GM19043 (cell line): ENCODE measurements at regions not wholly inside any gene's neighbourhood (a gene's known extent, or its start where the extent isn't known, plus 50 kb on each side); places are given as distances from the start of the nearest gene placed in this dataset.
"Not testable (repeated sequence)": the region's sequence is repeated elsewhere in the genome, so short reads cannot be mapped to it uniquely, and the experiment has no call there.

Experiments used
- ATAC-seq: cut with Tn5 transposase; IDR thresholded peaks from one replicate; pipeline ENCODE4 v1.9.1; 2021; ENCODE audit warnings: low read depth; ENCODE audit not compliant: unreplicated experiment

- ATAC-seq = no peak
Observed at GRCh38 chrX:39418731-39419638, 617.7 kb downstream of the MID1IP1 start.

GRCh38 chrX:39421006-39421405 lies 619.7 kb downstream of the MID1IP1 start:
- ATAC-seq = no peak

- ATAC-seq = no peak
Observed at GRCh38 chrX:39425124-39425806, 624.0 kb downstream of the MID1IP1 start.

GRCh38 chrX:39426101-39426500 lies 624.8 kb downstream of the MID1IP1 start:
- ATAC-seq = no peak

- no peak for ATAC-seq
Observed at GRCh38 chrX:39427492-39427891, 626.2 kb downstream of the MID1IP1 start.

- ATAC-seq = no peak
Observed at GRCh38 chrX:39427906-39428305, 626.6 kb downstream of the MID1IP1 start.

GRCh38 chrX:39430551-39430950 lies 629.3 kb downstream of the MID1IP1 start:
- ATAC-seq = no peak

GRCh38 chrX:39431893-39432292 lies 630.6 kb downstream of the MID1IP1 start:
- no peak for ATAC-seq

- not testable (repeated sequence) for ATAC-seq
Observed at GRCh38 chrX:39434671-39435070, 633.4 kb downstream of the MID1IP1 start.

GRCh38 chrX:39436538-39436937 lies 635.3 kb downstream of the MID1IP1 start:
- ATAC-seq = not testable (repeated sequence)

GRCh38 chrX:39437670-39438441 lies 636.6 kb downstream of the MID1IP1 start:
- ATAC-seq = no peak

- ATAC-seq = no peak
Observed at GRCh38 chrX:39438603-39439602, 637.6 kb downstream of the MID1IP1 start.

- ATAC-seq = peak; percentile 69
Observed at GRCh38 chrX:39439906-39440798, 638.9 kb downstream of the MID1IP1 start.

- no peak for ATAC-seq
Observed at GRCh38 chrX:39440799-39441284, 639.6 kb downstream of the MID1IP1 start.

- ATAC-seq = no peak
Observed at GRCh38 chrX:39442332-39442731, 641.1 kb downstream of the MID1IP1 start.

GRCh38 chrX:39443240-39443639 lies 642.0 kb downstream of the MID1IP1 start:
- ATAC-seq = no peak

GRCh38 chrX:39445336-39445735 lies 644.1 kb downstream of the MID1IP1 start:
- no peak for ATAC-seq

- no peak for ATAC-seq
Observed at GRCh38 chrX:39449352-39449751, 648.1 kb downstream of the MID1IP1 start.
